Uterus (tissue), 3 donors: ENCODE measurements at regions not wholly inside any gene's neighbourhood (a gene's known extent, or its start where the extent isn't known, plus 50 kb on each side); places are given as distances from the start of the nearest gene placed in this dataset.

Source experiments
- DNase-seq, 2 donors: peaks; one replicate each; pipeline ENCODE4 v3.0.0-alpha.2; 2019 to 2020
- H3K27ac ChIP-seq, 2 donors: fragments of 200-600 bp; sonication (generic); 1 replicate in 1 of 2; 2 replicates in 1 of 2; pipeline ENCODE4 v1.5.1; 2016 to 2018
- H3K27me3 ChIP-seq, 2 donors: fragments of 200-600 bp; sonication (generic); one replicate each; pipeline ENCODE4 v1.5.1; 2018 to 2019; ENCODE audit warnings: control low read depth in 1 of 2
- H3K36me3 ChIP-seq, 2 donors: fragments of 200-600 bp; sonication (generic); one replicate each; pipeline ENCODE4 v1.5.1; 2019; ENCODE audit warnings: control low read depth in 1 of 2
- H3K4me1 ChIP-seq, 2 donors: fragments of 200-600 bp; sonication (generic); one replicate each; pipeline ENCODE4 v1.5.1; 2018 to 2019; ENCODE audit warnings: control low read depth in 1 of 2
- H3K4me3 ChIP-seq, 2 donors: fragments of 200-600 bp; sonication (generic); 1 replicate in 1 of 2; 2 replicates in 1 of 2; pipeline ENCODE4 v1.5.1; 2018 to 2019; ENCODE audit warnings: mild to moderate bottlenecking in 1 of 2
- H3K9me3 ChIP-seq, 2 donors: fragments of 200-600 bp; sonication (generic); one replicate each; pipeline ENCODE4 v1.5.1; 2019; ENCODE audit warnings: control low read depth in 1 of 2
- CTCF ChIP-seq, 4 experiments: fragments of 200-600 bp in 2 of 4; fragments of 450-650 bp in 2 of 4; sonication (generic) in 2 of 4; IDR thresholded peaks; one replicate each; pipeline ENCODE4 v1.5.1; 2016 to 2019; ENCODE audit warnings: antibody characterized with exemption in 4 of 4, mild to moderate bottlenecking in 2 of 4, moderate library complexity in 1 of 4
- POLR2A ChIP-seq, 2 donors: fragments of 450-650 bp; IDR thresholded peaks; one replicate each; pipeline ENCODE4 v1.6.1; 2016; ENCODE audit warnings: antibody characterized with exemption in 2 of 2, mild to moderate bottlenecking in 1 of 2, moderate library complexity in 1 of 2
- intact Hi-C: fragments of 100-400 bp; cut with DNase I; formaldehyde crosslinking; loops from one replicate; pipeline ENCODE4 v1.15.1; 2023; ENCODE audit warnings: low total_unique reads
- donor health status: DM: yes; HTN: yes; CAD: no.

GRCh38 chr9:28946648-28947047, 1373.4 kb upstream of the C9orf72 start:
- H3K9me3 ChIP-seq: no peaks in the 10 kb centered on the region
- intact Hi-C loops: no loop called here
- DNase-seq: no peak
- H3K36me3 ChIP-seq: no peaks in the 10 kb centered on the region
- H3K4me1 ChIP-seq: no peaks in the 10 kb centered on the region
- H3K4me3 ChIP-seq: no peak overlapping the region
- H3K27me3 ChIP-seq: no peaks in the 10 kb centered on the region
- no peak overlapping the region for H3K27ac ChIP-seq
- TF ChIP-seq CTCF (IDR thresholded peaks at IDR 0.05): no peak
- TF ChIP-seq POLR2A (IDR thresholded peaks at IDR 0.05): no peak

- Histone ChIP-seq H3K27ac (no peak overlapping the region), H3K27me3 (no peaks in the 10 kb centered on the region), H3K9me3 (no peaks in the 10 kb centered on the region), H3K36me3 (no peaks in the 10 kb centered on the region), H3K4me3 (no peak overlapping the region), H3K4me1 (no peaks in the 10 kb centered on the region)
- DNase-seq: no peak
- TF ChIP-seq CTCF (IDR thresholded peaks at IDR 0.05) (no peak), POLR2A (IDR thresholded peaks at IDR 0.05) (no peak)
- intact Hi-C loops: no loop called here
These were observed 1378.7 kb upstream of the C9orf72 start for GRCh38 chr9:28951945-28952344.

DNA sequence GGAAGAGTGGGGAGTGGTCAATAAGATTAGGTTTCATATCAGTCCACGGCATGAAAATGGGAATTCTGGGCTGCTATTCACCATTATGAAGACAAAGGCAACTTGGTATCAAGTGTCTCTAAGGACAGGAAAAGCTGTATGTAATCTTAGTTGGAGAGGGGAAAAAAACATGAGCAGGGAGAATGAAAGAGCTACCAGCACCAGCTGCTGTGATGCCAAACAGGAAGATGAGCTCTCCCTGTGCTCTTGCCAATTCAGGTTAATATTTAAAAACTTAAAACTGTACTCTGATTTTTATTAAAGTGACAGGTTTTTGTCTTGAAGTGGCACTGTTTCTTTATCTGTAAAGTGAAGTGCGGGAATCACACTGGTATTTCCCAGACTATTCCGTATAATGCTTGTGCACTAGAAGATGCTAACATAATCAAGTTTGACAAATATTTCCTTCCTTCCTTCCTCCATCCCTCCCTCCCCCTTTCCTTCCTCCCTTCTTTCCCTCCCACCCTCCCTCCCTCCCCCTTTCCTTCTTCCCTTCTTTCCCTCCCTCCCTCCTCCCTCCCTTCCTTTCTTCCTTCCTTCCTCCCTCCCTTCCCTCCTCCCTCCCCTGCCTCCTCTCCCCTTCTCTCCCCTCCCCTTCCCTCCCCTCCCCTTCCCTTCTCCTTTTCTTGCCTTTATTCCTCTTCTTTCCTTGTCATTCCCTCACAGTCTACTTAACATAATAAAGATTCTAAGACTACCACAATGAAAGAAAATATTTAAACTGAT, 1383.0 kb upstream of the C9orf72 start:
- TF ChIP-seq CTCF (IDR thresholded peaks at IDR 0.05): no peak
- no peak for TF ChIP-seq POLR2A (IDR thresholded peaks at IDR 0.05)
- H3K27me3 ChIP-seq: no peaks in the 10 kb centered on the region
- H3K4me1 ChIP-seq: no peaks in the 10 kb centered on the region
- intact Hi-C loops: no loop called here
- H3K4me3 ChIP-seq: no peak overlapping the region
- no peaks in the 10 kb centered on the region for H3K36me3 ChIP-seq
- H3K27ac ChIP-seq: no peak overlapping the region
- H3K9me3 ChIP-seq: no peaks in the 10 kb centered on the region
- no peak for DNase-seq

- Histone ChIP-seq H3K4me1 (no peaks in the 10 kb centered on the region), H3K9me3 (no peaks in the 10 kb centered on the region), H3K36me3 (no peaks in the 10 kb centered on the region), H3K4me3 (no peak overlapping the region), H3K27me3 (no peaks in the 10 kb centered on the region), H3K27ac (no peak overlapping the region)
- TF ChIP-seq CTCF (IDR thresholded peaks at IDR 0.05) (no peak), POLR2A (IDR thresholded peaks at IDR 0.05) (no peak)
- no peak for DNase-seq
- intact Hi-C loops: no loop called here
These were observed 1387.3 kb upstream of the C9orf72 start for GRCh38 chr9:28960602-28961001.

GRCh38 chr9:28961623-28962022, 1388.3 kb upstream of the C9orf72 start:
- Histone ChIP-seq H3K4me1 (no peaks in the 10 kb centered on the region), H3K36me3 (no peaks in the 10 kb centered on the region), H3K27me3 (no peaks in the 10 kb centered on the region), H3K27ac (peak overlapping the region; percentile 17 to 33), H3K4me3 (no peak overlapping the region), H3K9me3 (no peaks in the 10 kb centered on the region)
- TF ChIP-seq CTCF (IDR thresholded peaks at IDR 0.05): no peak
- no peak for TF ChIP-seq POLR2A (IDR thresholded peaks at IDR 0.05)
- DNase-seq: no peak
- intact Hi-C loops: no loop called here
